ENCODE measurements at regions not wholly inside any gene's neighbourhood (a gene's known extent, or its start where the extent isn't known, plus 50 kb on each side); places are given as distances from the start of the nearest gene placed in this dataset.

DNA sequence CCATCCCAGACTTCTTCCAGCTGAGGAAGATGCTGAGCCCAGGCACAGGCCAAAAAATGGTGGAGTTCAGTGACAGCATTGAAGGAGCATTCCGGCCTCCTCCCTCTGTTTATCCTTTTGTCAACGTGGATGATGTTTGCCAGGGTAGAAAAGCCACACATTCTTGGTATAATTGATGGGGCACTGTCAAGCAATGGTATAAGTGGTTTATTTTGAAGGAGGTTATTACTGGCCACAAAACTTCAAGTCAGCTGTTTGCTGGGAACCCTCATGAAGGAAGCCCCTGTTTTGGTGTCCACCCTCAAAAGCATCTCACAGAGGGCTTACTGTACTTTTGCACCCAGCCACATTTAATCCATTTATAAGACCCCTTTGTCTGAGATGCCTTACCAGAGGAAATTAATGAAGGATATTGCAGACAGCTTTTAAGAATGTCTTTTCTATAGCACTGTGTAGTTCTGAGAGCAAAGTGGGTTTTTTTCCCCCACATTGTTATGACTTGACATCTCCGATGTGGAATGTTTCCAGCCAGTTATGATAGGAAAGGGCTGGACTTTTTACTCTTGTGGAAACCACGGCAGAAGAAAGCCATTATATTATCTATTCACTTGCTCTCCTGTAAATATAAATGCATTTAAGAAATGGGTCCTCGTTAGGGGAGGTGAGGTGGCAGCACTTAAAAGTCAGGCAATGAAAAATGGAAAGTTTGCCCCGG lies 95.5 kb upstream of the SPATA31D4 start:
- TF ChIP-seq, protein P1, sequence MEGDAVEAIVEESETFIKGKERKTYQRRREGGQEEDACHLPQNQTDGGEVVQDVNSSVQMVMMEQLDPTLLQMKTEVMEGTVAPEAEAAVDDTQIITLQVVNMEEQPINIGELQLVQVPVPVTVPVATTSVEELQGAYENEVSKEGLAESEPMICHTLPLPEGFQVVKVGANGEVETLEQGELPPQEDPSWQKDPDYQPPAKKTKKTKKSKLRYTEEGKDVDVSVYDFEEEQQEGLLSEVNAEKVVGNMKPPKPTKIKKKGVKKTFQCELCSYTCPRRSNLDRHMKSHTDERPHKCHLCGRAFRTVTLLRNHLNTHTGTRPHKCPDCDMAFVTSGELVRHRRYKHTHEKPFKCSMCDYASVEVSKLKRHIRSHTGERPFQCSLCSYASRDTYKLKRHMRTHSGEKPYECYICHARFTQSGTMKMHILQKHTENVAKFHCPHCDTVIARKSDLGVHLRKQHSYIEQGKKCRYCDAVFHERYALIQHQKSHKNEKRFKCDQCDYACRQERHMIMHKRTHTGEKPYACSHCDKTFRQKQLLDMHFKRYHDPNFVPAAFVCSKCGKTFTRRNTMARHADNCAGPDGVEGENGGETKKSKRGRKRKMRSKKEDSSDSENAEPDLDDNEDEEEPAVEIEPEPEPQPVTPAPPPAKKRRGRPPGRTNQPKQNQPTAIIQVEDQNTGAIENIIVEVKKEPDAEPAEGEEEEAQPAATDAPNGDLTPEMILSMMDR (IDR thresholded peaks at IDR 0.05; ENCODE audit: low read depth, low read length, missing control alignments), result no peak
- no peak overlapping the region for H3K4me3 ChIP-seq (ENCODE audit: low read depth, low read length)
- no peak for DNase-seq (ENCODE audit: low read depth)
- in situ Hi-C loops (cut with HindIII; ENCODE audit: low sequenced_read_pairs), result loop anchor here (25.0 kb wide), 1 partner anchor 780 kb away; no protein-coding TSS in a partner anchor

- no peak for DNase-seq (ENCODE audit: low read depth)
- in situ Hi-C loops (cut with HindIII; ENCODE audit: low sequenced_read_pairs), result loop anchor here (25.0 kb wide), 1 partner anchor 779 kb away; no protein-coding TSS in a partner anchor
- H3K4me3 ChIP-seq (ENCODE audit: low read depth, low read length), result no peak overlapping the region
- TF ChIP-seq, protein P1 (IDR thresholded peaks at IDR 0.05; ENCODE audit: low read depth, low read length, missing control alignments), result no peak
These were observed 94.5 kb upstream of the SPATA31D4 start for GRCh38 chr9:81833563-81834345.

- no peak for DNase-seq (ENCODE audit: low read depth)
- H3K4me3 ChIP-seq (ENCODE audit: low read depth, low read length), result no peak overlapping the region
- in situ Hi-C loops (cut with HindIII; ENCODE audit: low sequenced_read_pairs), result loop anchor here (25.0 kb wide), 1 partner anchor 771 kb away; no protein-coding TSS in a partner anchor
- TF ChIP-seq, protein P1 (IDR thresholded peaks at IDR 0.05; ENCODE audit: low read depth, low read length, missing control alignments), result no peak
These were observed 86.9 kb upstream of the SPATA31D4 start for GRCh38 chr9:81841333-81841732.

GRCh38 chr9:81844131-81844567 lies 84.1 kb upstream of the SPATA31D4 start:
- DNase-seq (ENCODE audit: low read depth), result no peak
- in situ Hi-C loops (cut with HindIII; ENCODE audit: low sequenced_read_pairs), result loop anchor here (25.0 kb wide), 1 partner anchor 768 kb away; no protein-coding TSS in a partner anchor
- H3K4me3 ChIP-seq (ENCODE audit: low read depth, low read length), result no peak overlapping the region
- TF ChIP-seq, protein P1 (IDR thresholded peaks at IDR 0.05; ENCODE audit: low read depth, low read length, missing control alignments), result no peak

GRCh38 chr9:81847181-81847915 lies 80.9 kb upstream of the SPATA31D4 start:
- in situ Hi-C loops (cut with HindIII; ENCODE audit: low sequenced_read_pairs), result loop anchor here (25.0 kb wide), 1 partner anchor 765 kb away; no protein-coding TSS in a partner anchor

More at GRCh38 chr9:81847181-81847915, 80.9 kb upstream of the SPATA31D4 start:
- DNase-seq (ENCODE audit: low read depth), result no peak
- no peak overlapping the region for H3K4me3 ChIP-seq (ENCODE audit: low read depth, low read length)
- TF ChIP-seq, protein P1 (IDR thresholded peaks at IDR 0.05; ENCODE audit: low read depth, low read length, missing control alignments), result no peak
